Fibroblast of pulmonary artery (primary cell): ENCODE measurements at regions not wholly inside any gene's neighbourhood (a gene's known extent, or its start where the extent isn't known, plus 50 kb on each side); places are given as distances from the start of the nearest gene placed in this dataset.
"Not testable (repeated sequence)": the region's sequence is repeated elsewhere in the genome, so short reads cannot be mapped to it uniquely, and the experiment has no call there.

Experiments
- DNase-seq: peaks from one replicate; pipeline ENCODE4 v3.0.0-alpha.2; 2010; ENCODE audit warnings: low read depth
- H3K4me3 ChIP-seq: replicated peaks from 2 replicates; pipeline ENCODE4 v1.5.1; 2011; ENCODE audit warnings: low read depth, mild to moderate bottlenecking, control low read depth, low read length, moderate library complexity
- CTCF ChIP-seq: IDR thresholded peaks from 2 replicates; pipeline ENCODE4 v1.5.1; 2011; ENCODE audit warnings: mild to moderate bottlenecking, control low read depth, low read length, inconsistent platforms; ENCODE audit errors: missing control alignments

- TF ChIP-seq CTCF: no peak
- no peak for DNase-seq
- H3K4me3 ChIP-seq: no peak overlapping the region
Observed at GRCh38 chr6:145091586-145092142, 643.7 kb downstream of the EPM2A start.

- no peak overlapping the region for H3K4me3 ChIP-seq
- TF ChIP-seq CTCF: no peak
- no peak for DNase-seq
Observed at GRCh38 chr6:145092554-145092953, 642.8 kb downstream of the EPM2A start.

GRCh38 chr6:145093226-145093625, 642.1 kb downstream of the EPM2A start:
- no peak for DNase-seq
- no peak for TF ChIP-seq CTCF
- no peak overlapping the region for H3K4me3 ChIP-seq

- no peak overlapping the region for H3K4me3 ChIP-seq
- no peak for TF ChIP-seq CTCF
- no peak for DNase-seq
Observed at GRCh38 chr6:145096846-145097245, 638.5 kb downstream of the EPM2A start.

GRCh38 chr6:145098127-145098526, 637.2 kb downstream of the EPM2A start:
- not testable (repeated sequence) for H3K4me3 ChIP-seq, DNase-seq

GRCh38 chr6:145099713-145100112, 635.6 kb downstream of the EPM2A start:
- no peak for TF ChIP-seq CTCF
- no peak for DNase-seq

GRCh38 chr6:145110109-145110508, 625.2 kb downstream of the EPM2A start:
- H3K4me3 ChIP-seq: no peak overlapping the region
- no peak for TF ChIP-seq CTCF
- DNase-seq: no peak

More at GRCh38 chr6:145099713-145100112, 635.6 kb downstream of the EPM2A start:
- no peak overlapping the region for H3K4me3 ChIP-seq

- not testable (repeated sequence) for DNase-seq, H3K4me3 ChIP-seq
Observed at GRCh38 chr6:145111407-145111806, 623.9 kb downstream of the EPM2A start.
